GM12891 (cell line): ENCODE measurements at regions not wholly inside any gene's neighbourhood (a gene's known extent, or its start where the extent isn't known, plus 50 kb on each side); places are given as distances from the start of the nearest gene placed in this dataset.

Experiments used
- POLR2A ChIP-seq: IDR thresholded peaks from 2 replicates; pipeline ENCODE4 v1.6.1; 2011; ENCODE audit warnings: low read depth, low read length, control low read depth
- POLR2AphosphoS5 ChIP-seq: IDR thresholded peaks from 2 replicates; pipeline ENCODE4 v1.6.1; 2011; ENCODE audit warnings: low read depth, low read length, control low read depth
- POU2F2 ChIP-seq: IDR thresholded peaks from 2 replicates; pipeline ENCODE4 v1.6.1; 2011; ENCODE audit warnings: low read depth, mild to moderate bottlenecking, control low read depth, low read length, moderate library complexity
- SPI1 ChIP-seq: IDR thresholded peaks from 2 replicates; pipeline ENCODE4 v1.6.1; 2011; ENCODE audit warnings: low read depth, low read length, control low read depth

- TF ChIP-seq POU2F2 (no peak), POLR2AphosphoS5 (no peak), SPI1 (no peak), POLR2A (no peak)
Observed at GRCh38 chr10:37478381-37478780, 353.0 kb downstream of the ANKRD30A start.
